GM23338 (cell line): ENCODE measurements at regions not wholly inside any gene's neighbourhood (a gene's known extent, or its start where the extent isn't known, plus 50 kb on each side); places are given as distances from the start of the nearest gene placed in this dataset.

Experiments used
- ATAC-seq: fragments of 200-7000 bp; cut with Tn5 transposase; 3 replicates; pipeline ENCODE4 v1.9.1; 2020
- DNase-seq: peaks from one replicate; pipeline ENCODE4 v3.0.0-alpha.2; 2015; ENCODE audit warnings: low spot score
- H2AFZ ChIP-seq: fragments of 200-600 bp; sonication (generic); 2 replicates; pipeline ENCODE4 v1.8.0; 2016; ENCODE audit warnings: antibody characterized with exemption, mild to moderate bottlenecking, moderate library complexity
- H3F3A ChIP-seq: fragments of 200-600 bp; sonication (generic); replicated peaks from 2 replicates; pipeline ENCODE4 v1.8.0; 2017; ENCODE audit warnings: antibody characterized with exemption, mixed run types, low read depth
- H3K27ac ChIP-seq: fragments of 200-600 bp; sonication (generic); 2 replicates; pipeline ENCODE4 v1.6.1; 2016; ENCODE audit warnings: low read depth
- H3K27me3 ChIP-seq: fragments of 200-600 bp; sonication (generic); 2 replicates; pipeline ENCODE4 v1.8.0; 2016; ENCODE audit warnings: mild to moderate bottlenecking, mixed run types, moderate library complexity; ENCODE audit not compliant: insufficient read depth
- H3K36me3 ChIP-seq: fragments of 200-600 bp; sonication (generic); 2 replicates; pipeline ENCODE4 v1.8.0; 2016; ENCODE audit warnings: mild to moderate bottlenecking; ENCODE audit not compliant: insufficient read depth
- H3K4me1 ChIP-seq: fragments of 200-600 bp; sonication (generic); 2 replicates; pipeline ENCODE4 v1.8.0; 2016; ENCODE audit warnings: mild to moderate bottlenecking, moderate library complexity; ENCODE audit not compliant: insufficient read depth
- H3K4me2 ChIP-seq: fragments of 200-600 bp; sonication (generic); 2 replicates; pipeline ENCODE4 v1.7.1; 2017; ENCODE audit warnings: mixed run types
- H3K4me3 ChIP-seq: fragments of 200-600 bp; sonication (generic); 2 replicates; pipeline ENCODE4 v1.6.1; 2016; ENCODE audit warnings: mixed run types
- H3K79me2 ChIP-seq: fragments of 200-600 bp; sonication (generic); replicated peaks from 2 replicates; pipeline ENCODE4 v1.8.0; 2017; ENCODE audit warnings: mild to moderate bottlenecking; ENCODE audit not compliant: insufficient read depth
- H3K9me2 ChIP-seq: fragments of 200-600 bp; sonication (generic); 2 replicates; pipeline ENCODE4 v1.8.0; 2017; ENCODE audit not compliant: insufficient read depth
- H4K20me1 ChIP-seq: fragments of 200-600 bp; sonication (generic); replicated peaks from 2 replicates; pipeline ENCODE4 v1.8.0; 2017; ENCODE audit warnings: mild to moderate bottlenecking; ENCODE audit not compliant: insufficient read depth
- H3K27ac Mint-ChIP-seq: 2 replicates; pipeline ENCODE4 v1.8.0; 2020; ENCODE audit warnings: inconsistent platforms, mild to moderate bottlenecking, moderate library complexity, mixed read lengths
- H3K27me3 Mint-ChIP-seq: 3 replicates; pipeline ENCODE4 v1.8.0; 2022; ENCODE audit warnings: low read depth, mild to moderate bottlenecking, moderate library complexity, mixed read lengths, inconsistent platforms; ENCODE audit not compliant: insufficient read depth, poor library complexity
- H3K36me3 Mint-ChIP-seq: 3 replicates; pipeline ENCODE4 v1.8.0; 2021; ENCODE audit warnings: low read depth, mild to moderate bottlenecking, inconsistent platforms, moderate library complexity, mixed read lengths
- H3K4me1 Mint-ChIP-seq: 3 replicates; pipeline ENCODE4 v1.8.0; 2020; ENCODE audit warnings: mild to moderate bottlenecking, inconsistent platforms, mixed read lengths
- H3K4me3 Mint-ChIP-seq: 3 replicates; pipeline ENCODE4 v1.8.0; 2021; ENCODE audit warnings: moderate library complexity, mild to moderate bottlenecking, inconsistent platforms, mixed read lengths
- H3K9me3 Mint-ChIP-seq: 3 replicates; pipeline ENCODE4 v1.8.0; 2020; ENCODE audit warnings: moderate library complexity, mild to moderate bottlenecking, inconsistent platforms, mixed read lengths
- CREB1 ChIP-seq: fragments of 250-450 bp; sonication (Bioruptor Pico); IDR thresholded peaks from 2 replicates; pipeline ENCODE4 v1.5.0; 2020; ENCODE audit warnings: low read depth, mild to moderate bottlenecking, moderate library complexity
- EZH2 ChIP-seq: fragments of 200-600 bp; sonication (generic); IDR thresholded peaks from one replicate; pipeline ENCODE4 v1.8.0; 2017; ENCODE audit warnings: antibody characterized with exemption, mild to moderate bottlenecking, low read depth; ENCODE audit not compliant: unreplicated experiment
- EZH2phosphoT487 ChIP-seq: fragments of 200-600 bp; sonication (generic); IDR thresholded peaks from one replicate; pipeline ENCODE4 v1.8.1; 2018; ENCODE audit warnings: antibody characterized with exemption; ENCODE audit not compliant: unreplicated experiment
- JUNB ChIP-seq: IDR thresholded peaks from one replicate; pipeline ENCODE4 v1.6.1; 2016; ENCODE audit warnings: antibody characterized with exemption; ENCODE audit not compliant: unreplicated experiment
- NANOG ChIP-seq: IDR thresholded peaks from 2 replicates; pipeline ENCODE4 v1.6.1; 2016; ENCODE audit warnings: antibody characterized with exemption, borderline replicate concordance
- POLR2AphosphoS5 ChIP-seq: IDR thresholded peaks from 2 replicates; pipeline ENCODE4 v1.6.1; 2016; ENCODE audit warnings: antibody characterized with exemption, low read depth
- STAT1 ChIP-seq: IDR thresholded peaks from one replicate; pipeline ENCODE4 v1.6.1; 2016; ENCODE audit warnings: antibody characterized with exemption; ENCODE audit not compliant: unreplicated experiment
- ZNF114 ChIP-seq: fragments of 250-450 bp; sonication (Bioruptor Pico); IDR thresholded peaks from 2 replicates; pipeline ENCODE4 v1.5.0; 2020; ENCODE audit warnings: mild to moderate bottlenecking, moderate library complexity
- ZNF331 ChIP-seq: fragments of 250-450 bp; sonication (Bioruptor Pico); IDR thresholded peaks from 2 replicates; pipeline ENCODE4 v1.5.0; 2020; ENCODE audit warnings: low read depth, mild to moderate bottlenecking, moderate library complexity
- TF ChIP-seq, protein P1 (sequence below): fragments of 250-450 bp; sonication (Bioruptor Pico); IDR thresholded peaks from 2 replicates; pipeline ENCODE4 v1.5.0; 2020; ENCODE audit warnings: mild to moderate bottlenecking, moderate library complexity
- TF ChIP-seq, protein P2 (sequence below), 2 experiments: fragments of 200-600 bp in 1 of 2; sonication (generic) in 1 of 2; conservative IDR thresholded peaks; 2 replicates each; pipeline versions ENCODE4 v1.5.1 to v1.6.1; 2016 to 2017; ENCODE audit warnings: antibody characterized with exemption in 2 of 2, low read depth in 2 of 2, mild to moderate bottlenecking in 2 of 2, moderate library complexity in 1 of 2
- TF ChIP-seq, protein P3 (sequence below): IDR thresholded peaks from one replicate; pipeline ENCODE4 v1.6.1; 2018; ENCODE audit warnings: antibody characterized with exemption; ENCODE audit not compliant: unreplicated experiment
- TF ChIP-seq, protein P4 (sequence below): IDR thresholded peaks from 2 replicates; pipeline ENCODE4 v1.6.1; 2016; ENCODE audit warnings: antibody characterized with exemption

DNA sequence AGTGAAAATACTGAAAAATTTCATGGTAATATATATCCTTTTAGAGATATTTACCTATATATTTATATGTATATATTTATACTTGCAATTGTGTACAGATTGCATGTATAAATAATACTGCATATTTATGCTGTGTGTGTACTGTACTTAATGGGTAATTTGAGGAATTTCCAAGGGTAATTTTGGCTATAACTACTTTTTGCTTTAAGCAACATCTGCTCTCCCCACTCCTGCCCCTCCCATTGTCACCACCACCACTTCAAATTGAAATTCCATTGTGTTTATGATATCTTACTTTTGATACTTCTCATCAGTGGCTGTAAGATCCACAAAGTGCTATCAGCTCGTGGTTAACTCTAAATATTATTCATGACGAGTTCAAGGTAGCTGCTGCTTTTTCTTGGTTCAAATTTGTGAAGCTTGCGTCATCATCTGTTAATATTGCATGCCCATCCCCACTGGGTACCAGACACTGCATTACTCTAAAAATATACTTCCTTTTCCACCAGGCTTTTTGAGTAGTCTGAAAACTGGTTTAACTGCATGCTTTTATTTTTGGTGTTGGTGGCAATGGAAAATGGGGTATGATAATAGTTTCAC, 91.7 kb upstream of the MITF start:
- Histone ChIP-seq H3K27ac (no peak overlapping the region), H3K4me1 (peaks cover 5% of the 10 kb centered on the region; the same call in 1 of the 2 replicates), H3F3A (no peaks in the 10 kb centered on the region), H3K4me3 (no peak overlapping the region), H2AFZ (no peak overlapping the region), H3K4me2 (no peak overlapping the region), H3K9me2 (no peaks in the 10 kb centered on the region), H3K79me2 (no peaks in the 10 kb centered on the region), H3K27me3 (no peaks in the 10 kb centered on the region), H3K36me3 (no peaks in the 10 kb centered on the region), H4K20me1 (no peaks in the 10 kb centered on the region)
- Mint-ChIP-seq H3K4me1 (peaks cover 5% of the 10 kb centered on the region; the same call in 1 of the 3 replicates), H3K9me3 (no peaks in the 10 kb centered on the region), H3K36me3 (no peaks in the 10 kb centered on the region), H3K27ac (no peak overlapping the region), H3K4me3 (no peak overlapping the region), H3K27me3 (peaks cover 1% of the 10 kb centered on the region)
- TF ChIP-seq STAT1 (no peak), NANOG (no peak), CREB1 (no peak), POLR2AphosphoS5 (no peak), JUNB (no peak), ZNF114 (CRISPR knock-in tag) (no peak), ZNF331 (CRISPR knock-in tag) (no peak), EZH2phosphoT487 (no peak), EZH2 (no peak)
- TF ChIP-seq, protein P1, sequence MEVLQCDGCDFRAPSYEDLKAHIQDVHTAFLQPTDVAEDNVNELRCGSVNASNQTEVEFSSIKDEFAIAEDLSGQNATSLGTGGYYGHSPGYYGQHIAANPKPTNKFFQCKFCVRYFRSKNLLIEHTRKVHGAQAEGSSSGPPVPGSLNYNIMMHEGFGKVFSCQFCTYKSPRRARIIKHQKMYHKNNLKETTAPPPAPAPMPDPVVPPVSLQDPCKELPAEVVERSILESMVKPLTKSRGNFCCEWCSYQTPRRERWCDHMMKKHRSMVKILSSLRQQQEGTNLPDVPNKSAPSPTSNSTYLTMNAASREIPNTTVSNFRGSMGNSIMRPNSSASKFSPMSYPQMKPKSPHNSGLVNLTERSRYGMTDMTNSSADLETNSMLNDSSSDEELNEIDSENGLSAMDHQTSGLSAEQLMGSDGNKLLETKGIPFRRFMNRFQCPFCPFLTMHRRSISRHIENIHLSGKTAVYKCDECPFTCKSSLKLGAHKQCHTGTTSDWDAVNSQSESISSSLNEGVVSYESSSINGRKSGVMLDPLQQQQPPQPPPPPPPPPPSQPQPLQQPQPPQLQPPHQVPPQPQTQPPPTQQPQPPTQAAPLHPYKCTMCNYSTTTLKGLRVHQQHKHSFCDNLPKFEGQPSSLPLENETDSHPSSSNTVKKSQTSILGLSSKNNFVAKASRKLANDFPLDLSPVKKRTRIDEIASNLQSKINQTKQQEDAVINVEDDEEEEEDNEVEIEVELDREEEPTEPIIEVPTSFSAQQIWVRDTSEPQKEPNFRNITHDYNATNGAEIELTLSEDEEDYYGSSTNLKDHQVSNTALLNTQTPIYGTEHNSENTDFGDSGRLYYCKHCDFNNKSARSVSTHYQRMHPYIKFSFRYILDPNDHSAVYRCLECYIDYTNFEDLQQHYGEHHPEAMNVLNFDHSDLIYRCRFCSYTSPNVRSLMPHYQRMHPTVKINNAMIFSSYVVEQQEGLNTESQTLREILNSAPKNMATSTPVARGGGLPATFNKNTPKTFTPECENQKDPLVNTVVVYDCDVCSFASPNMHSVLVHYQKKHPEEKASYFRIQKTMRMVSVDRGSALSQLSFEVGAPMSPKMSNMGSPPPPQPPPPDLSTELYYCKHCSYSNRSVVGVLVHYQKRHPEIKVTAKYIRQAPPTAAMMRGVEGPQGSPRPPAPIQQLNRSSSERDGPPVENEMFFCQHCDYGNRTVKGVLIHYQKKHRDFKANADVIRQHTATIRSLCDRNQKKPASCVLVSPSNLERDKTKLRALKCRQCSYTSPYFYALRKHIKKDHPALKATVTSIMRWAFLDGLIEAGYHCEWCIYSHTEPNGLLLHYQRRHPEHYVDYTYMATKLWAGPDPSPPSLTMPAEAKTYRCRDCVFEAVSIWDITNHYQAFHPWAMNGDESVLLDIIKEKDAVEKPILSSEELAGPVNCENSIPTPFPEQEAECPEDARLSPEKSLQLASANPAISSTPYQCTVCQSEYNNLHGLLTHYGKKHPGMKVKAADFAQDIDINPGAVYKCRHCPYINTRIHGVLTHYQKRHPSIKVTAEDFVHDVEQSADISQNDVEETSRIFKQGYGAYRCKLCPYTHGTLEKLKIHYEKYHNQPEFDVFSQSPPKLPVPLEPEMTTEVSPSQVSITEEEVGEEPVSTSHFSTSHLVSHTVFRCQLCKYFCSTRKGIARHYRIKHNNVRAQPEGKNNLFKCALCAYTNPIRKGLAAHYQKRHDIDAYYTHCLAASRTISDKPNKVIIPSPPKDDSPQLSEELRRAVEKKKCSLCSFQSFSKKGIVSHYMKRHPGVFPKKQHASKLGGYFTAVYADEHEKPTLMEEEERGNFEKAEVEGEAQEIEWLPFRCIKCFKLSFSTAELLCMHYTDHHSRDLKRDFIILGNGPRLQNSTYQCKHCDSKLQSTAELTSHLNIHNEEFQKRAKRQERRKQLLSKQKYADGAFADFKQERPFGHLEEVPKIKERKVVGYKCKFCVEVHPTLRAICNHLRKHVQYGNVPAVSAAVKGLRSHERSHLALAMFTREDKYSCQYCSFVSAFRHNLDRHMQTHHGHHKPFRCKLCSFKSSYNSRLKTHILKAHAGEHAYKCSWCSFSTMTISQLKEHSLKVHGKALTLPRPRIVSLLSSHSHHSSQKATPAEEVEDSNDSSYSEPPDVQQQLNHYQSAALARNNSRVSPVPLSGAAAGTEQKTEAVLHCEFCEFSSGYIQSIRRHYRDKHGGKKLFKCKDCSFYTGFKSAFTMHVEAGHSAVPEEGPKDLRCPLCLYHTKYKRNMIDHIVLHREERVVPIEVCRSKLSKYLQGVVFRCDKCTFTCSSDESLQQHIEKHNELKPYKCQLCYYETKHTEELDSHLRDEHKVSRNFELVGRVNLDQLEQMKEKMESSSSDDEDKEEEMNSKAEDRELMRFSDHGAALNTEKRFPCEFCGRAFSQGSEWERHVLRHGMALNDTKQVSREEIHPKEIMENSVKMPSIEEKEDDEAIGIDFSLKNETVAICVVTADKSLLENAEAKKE (CRISPR knock-in tag), result no peak
- TF ChIP-seq, protein P2, sequence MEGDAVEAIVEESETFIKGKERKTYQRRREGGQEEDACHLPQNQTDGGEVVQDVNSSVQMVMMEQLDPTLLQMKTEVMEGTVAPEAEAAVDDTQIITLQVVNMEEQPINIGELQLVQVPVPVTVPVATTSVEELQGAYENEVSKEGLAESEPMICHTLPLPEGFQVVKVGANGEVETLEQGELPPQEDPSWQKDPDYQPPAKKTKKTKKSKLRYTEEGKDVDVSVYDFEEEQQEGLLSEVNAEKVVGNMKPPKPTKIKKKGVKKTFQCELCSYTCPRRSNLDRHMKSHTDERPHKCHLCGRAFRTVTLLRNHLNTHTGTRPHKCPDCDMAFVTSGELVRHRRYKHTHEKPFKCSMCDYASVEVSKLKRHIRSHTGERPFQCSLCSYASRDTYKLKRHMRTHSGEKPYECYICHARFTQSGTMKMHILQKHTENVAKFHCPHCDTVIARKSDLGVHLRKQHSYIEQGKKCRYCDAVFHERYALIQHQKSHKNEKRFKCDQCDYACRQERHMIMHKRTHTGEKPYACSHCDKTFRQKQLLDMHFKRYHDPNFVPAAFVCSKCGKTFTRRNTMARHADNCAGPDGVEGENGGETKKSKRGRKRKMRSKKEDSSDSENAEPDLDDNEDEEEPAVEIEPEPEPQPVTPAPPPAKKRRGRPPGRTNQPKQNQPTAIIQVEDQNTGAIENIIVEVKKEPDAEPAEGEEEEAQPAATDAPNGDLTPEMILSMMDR (conservative IDR thresholded peaks at IDR 0.05; ENCODE audit: low read depth in 2 of 2), result no peak
- TF ChIP-seq, protein P3, sequence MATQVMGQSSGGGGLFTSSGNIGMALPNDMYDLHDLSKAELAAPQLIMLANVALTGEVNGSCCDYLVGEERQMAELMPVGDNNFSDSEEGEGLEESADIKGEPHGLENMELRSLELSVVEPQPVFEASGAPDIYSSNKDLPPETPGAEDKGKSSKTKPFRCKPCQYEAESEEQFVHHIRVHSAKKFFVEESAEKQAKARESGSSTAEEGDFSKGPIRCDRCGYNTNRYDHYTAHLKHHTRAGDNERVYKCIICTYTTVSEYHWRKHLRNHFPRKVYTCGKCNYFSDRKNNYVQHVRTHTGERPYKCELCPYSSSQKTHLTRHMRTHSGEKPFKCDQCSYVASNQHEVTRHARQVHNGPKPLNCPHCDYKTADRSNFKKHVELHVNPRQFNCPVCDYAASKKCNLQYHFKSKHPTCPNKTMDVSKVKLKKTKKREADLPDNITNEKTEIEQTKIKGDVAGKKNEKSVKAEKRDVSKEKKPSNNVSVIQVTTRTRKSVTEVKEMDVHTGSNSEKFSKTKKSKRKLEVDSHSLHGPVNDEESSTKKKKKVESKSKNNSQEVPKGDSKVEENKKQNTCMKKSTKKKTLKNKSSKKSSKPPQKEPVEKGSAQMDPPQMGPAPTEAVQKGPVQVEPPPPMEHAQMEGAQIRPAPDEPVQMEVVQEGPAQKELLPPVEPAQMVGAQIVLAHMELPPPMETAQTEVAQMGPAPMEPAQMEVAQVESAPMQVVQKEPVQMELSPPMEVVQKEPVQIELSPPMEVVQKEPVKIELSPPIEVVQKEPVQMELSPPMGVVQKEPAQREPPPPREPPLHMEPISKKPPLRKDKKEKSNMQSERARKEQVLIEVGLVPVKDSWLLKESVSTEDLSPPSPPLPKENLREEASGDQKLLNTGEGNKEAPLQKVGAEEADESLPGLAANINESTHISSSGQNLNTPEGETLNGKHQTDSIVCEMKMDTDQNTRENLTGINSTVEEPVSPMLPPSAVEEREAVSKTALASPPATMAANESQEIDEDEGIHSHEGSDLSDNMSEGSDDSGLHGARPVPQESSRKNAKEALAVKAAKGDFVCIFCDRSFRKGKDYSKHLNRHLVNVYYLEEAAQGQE, result no peak
- TF ChIP-seq, protein P4, sequence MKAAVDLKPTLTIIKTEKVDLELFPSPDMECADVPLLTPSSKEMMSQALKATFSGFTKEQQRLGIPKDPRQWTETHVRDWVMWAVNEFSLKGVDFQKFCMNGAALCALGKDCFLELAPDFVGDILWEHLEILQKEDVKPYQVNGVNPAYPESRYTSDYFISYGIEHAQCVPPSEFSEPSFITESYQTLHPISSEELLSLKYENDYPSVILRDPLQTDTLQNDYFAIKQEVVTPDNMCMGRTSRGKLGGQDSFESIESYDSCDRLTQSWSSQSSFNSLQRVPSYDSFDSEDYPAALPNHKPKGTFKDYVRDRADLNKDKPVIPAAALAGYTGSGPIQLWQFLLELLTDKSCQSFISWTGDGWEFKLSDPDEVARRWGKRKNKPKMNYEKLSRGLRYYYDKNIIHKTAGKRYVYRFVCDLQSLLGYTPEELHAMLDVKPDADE, result no peak
- ATAC-seq (no peak), DNase-seq (no peak)
